Right lobe of liver (tissue), 4 donors: ENCODE measurements at regions not wholly inside any gene's neighbourhood (a gene's known extent, or its start where the extent isn't known, plus 50 kb on each side); places are given as distances from the start of the nearest gene placed in this dataset.

Source experiments
- POLR2A ChIP-seq: fragments of 450-650 bp; IDR thresholded peaks from one replicate; pipeline ENCODE4 v1.6.1; 2017; ENCODE audit warnings: antibody characterized with exemption, mild to moderate bottlenecking
- TF ChIP-seq, protein P1 (sequence below), 4 donors: fragments of 200-600 bp in 3 of 4; fragments of 450-650 bp in 1 of 4; IDR thresholded peaks; one replicate each; pipeline versions ENCODE4 v1.5.1 to v1.8.0; 2016 to 2022; ENCODE audit warnings: antibody characterized with exemption in 4 of 4, mild to moderate bottlenecking in 2 of 4
- donor health status: DM: no; HTN: no; CAD: no.
- donor health status: DM: no; HTN: no; CAD: no.
- donor health status: DM: no; HTN: yes; CAD: no.

- TF ChIP-seq, protein P1, sequence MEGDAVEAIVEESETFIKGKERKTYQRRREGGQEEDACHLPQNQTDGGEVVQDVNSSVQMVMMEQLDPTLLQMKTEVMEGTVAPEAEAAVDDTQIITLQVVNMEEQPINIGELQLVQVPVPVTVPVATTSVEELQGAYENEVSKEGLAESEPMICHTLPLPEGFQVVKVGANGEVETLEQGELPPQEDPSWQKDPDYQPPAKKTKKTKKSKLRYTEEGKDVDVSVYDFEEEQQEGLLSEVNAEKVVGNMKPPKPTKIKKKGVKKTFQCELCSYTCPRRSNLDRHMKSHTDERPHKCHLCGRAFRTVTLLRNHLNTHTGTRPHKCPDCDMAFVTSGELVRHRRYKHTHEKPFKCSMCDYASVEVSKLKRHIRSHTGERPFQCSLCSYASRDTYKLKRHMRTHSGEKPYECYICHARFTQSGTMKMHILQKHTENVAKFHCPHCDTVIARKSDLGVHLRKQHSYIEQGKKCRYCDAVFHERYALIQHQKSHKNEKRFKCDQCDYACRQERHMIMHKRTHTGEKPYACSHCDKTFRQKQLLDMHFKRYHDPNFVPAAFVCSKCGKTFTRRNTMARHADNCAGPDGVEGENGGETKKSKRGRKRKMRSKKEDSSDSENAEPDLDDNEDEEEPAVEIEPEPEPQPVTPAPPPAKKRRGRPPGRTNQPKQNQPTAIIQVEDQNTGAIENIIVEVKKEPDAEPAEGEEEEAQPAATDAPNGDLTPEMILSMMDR (IDR thresholded peaks at IDR 0.05), result no peak
- TF ChIP-seq POLR2A, result no peak
These were observed 101.5 kb downstream of the HSPH1 start for GRCh38 chr13:31060220-31060619.
